ENCODE measurements at regions not wholly inside any gene's neighbourhood (a gene's known extent, or its start where the extent isn't known, plus 50 kb on each side); places are given as distances from the start of the nearest gene placed in this dataset.

- TF ChIP-seq EP300 (IDR thresholded peaks at IDR 0.05) (no peak), CTCF (IDR thresholded peaks at IDR 0.05) (no peak), POLR2AphosphoS5 (IDR thresholded peaks at IDR 0.05) (no peak)
Observed at GRCh38 chr6:44735630-44735963, 348.1 kb downstream of the CDC5L start.

Measured in suprapubic skin (tissue), 4 donors.